ENCODE measurements at regions not wholly inside any gene's neighbourhood (a gene's known extent, or its start where the extent isn't known, plus 50 kb on each side); places are given as distances from the start of the nearest gene placed in this dataset.

- TF ChIP-seq, protein P1, sequence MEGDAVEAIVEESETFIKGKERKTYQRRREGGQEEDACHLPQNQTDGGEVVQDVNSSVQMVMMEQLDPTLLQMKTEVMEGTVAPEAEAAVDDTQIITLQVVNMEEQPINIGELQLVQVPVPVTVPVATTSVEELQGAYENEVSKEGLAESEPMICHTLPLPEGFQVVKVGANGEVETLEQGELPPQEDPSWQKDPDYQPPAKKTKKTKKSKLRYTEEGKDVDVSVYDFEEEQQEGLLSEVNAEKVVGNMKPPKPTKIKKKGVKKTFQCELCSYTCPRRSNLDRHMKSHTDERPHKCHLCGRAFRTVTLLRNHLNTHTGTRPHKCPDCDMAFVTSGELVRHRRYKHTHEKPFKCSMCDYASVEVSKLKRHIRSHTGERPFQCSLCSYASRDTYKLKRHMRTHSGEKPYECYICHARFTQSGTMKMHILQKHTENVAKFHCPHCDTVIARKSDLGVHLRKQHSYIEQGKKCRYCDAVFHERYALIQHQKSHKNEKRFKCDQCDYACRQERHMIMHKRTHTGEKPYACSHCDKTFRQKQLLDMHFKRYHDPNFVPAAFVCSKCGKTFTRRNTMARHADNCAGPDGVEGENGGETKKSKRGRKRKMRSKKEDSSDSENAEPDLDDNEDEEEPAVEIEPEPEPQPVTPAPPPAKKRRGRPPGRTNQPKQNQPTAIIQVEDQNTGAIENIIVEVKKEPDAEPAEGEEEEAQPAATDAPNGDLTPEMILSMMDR (conservative IDR thresholded peaks at IDR 0.05) = no peak
- no peak for TF ChIP-seq EZH2 (IDR thresholded peaks at IDR 0.05; ENCODE audit: low read depth)
Measured at GRCh38 chr3:71851878-71852277, 66.9 kb upstream of the PROK2 start.
